HG03066 (cell line): ENCODE measurements at regions not wholly inside any gene's neighbourhood (a gene's known extent, or its start where the extent isn't known, plus 50 kb on each side); places are given as distances from the start of the nearest gene placed in this dataset.
"Not testable (repeated sequence)": the region's sequence is repeated elsewhere in the genome, so short reads cannot be mapped to it uniquely, and the experiment has no call there.

Experiments used
- ATAC-seq: cut with Tn5 transposase; IDR thresholded peaks from one replicate; pipeline ENCODE4 v1.9.1; 2021; ENCODE audit warnings: low read depth; ENCODE audit not compliant: unreplicated experiment

- ATAC-seq = no peak
Measured at GRCh38 chr16:79996321-79996720, 395.8 kb upstream of the MAF start.

- no peak for ATAC-seq
Measured at GRCh38 chr16:79995315-79995714, 394.8 kb upstream of the MAF start.

- ATAC-seq = no peak
Measured at GRCh38 chr16:79994418-79994817, 393.9 kb upstream of the MAF start.

DNA sequence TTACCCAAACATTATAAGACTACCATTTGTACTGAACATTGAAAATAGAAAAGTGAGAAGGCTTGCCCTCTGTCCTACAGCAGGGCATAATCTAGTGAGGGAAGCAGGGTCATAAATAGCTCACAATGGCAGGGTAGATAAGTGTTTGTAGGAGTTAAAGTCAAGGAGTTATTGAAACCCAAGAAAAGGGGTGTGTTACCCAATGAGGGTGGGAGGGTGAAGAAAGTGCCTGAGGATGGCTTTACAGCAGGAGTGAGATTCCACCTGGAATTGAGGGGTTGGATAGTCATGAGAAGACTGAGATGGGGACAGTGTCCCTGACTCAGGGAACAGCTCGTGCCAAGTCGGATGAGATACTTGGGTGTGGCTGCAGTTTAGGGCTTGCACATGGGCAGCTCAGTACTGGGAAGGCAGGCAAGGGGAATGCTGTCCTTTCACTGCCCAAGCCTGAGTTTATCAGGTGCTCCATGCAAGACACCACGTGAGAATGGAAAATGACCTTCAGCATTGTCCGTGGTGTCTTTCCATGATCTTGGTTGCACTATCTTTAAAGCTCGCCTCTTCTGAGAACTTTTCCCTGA is 393.2 kb upstream of the MAF start:
- no peak for ATAC-seq

GRCh38 chr16:79991969-79992368 is 391.4 kb upstream of the MAF start:
- ATAC-seq = no peak

DNA sequence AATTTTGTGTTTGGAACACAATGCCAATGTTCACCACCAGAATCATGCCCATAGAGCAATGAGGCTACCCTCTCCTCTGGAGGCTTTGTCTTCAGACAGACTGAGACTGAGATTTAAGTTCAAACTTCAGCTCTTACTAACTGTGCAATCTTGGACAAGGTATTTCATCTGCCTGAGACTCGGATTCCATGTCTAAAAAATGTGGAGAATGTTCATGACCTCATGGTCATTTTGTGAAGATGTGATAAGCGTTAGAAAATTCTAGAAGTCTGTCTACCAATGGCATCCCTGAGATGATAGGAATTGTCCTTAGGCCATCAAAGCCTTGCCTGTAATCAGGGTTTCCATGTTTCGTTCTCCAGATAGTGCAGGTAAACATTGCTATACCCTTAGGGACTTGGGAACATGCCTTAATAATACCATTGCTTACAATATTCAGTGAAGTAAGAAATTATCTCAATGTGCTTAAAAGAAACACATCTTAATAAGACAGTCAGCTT is 388.2 kb upstream of the MAF start:
- ATAC-seq = no peak

GRCh38 chr16:79988089-79988488 is 387.6 kb upstream of the MAF start:
- no peak for ATAC-seq

DNA sequence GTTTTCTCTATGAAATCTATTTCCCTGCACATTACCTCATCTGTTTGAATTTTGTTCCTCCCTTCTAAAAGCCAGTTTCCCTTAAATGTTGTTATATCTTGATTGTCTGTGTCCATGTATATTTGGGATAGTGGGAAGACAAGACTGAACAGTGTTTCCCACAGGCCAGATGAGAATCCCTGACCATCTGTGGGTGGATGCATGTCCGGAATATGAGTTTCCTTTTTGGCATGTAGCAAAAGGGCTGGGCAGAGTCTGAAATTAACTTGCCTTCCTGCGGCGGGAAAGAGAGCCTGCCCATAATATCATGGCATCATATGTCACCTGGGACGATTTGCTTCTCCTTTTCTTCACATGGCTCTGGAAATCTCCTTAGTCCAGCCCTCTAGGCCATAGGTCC is 385.8 kb upstream of the MAF start:
- no peak for ATAC-seq

DNA sequence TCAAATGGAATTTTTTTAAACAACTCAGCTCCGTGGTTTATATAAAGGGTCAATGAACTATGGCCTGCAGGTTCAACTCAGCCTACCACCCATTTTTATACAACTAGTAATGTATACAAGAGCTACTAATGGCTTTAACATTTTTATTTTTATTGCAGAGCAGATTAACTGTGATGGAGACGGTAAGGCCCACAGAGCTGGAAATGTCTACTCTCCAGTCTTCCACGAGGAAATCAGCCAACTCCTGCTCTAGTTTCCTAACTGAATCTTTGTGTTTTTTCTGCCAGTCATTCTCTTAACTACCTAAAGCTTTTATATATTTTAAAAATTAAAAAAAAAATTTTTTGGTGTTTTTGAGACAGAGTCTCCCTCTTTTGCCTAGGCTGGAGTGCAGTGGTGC is 385.1 kb upstream of the MAF start:
- ATAC-seq = no peak

DNA sequence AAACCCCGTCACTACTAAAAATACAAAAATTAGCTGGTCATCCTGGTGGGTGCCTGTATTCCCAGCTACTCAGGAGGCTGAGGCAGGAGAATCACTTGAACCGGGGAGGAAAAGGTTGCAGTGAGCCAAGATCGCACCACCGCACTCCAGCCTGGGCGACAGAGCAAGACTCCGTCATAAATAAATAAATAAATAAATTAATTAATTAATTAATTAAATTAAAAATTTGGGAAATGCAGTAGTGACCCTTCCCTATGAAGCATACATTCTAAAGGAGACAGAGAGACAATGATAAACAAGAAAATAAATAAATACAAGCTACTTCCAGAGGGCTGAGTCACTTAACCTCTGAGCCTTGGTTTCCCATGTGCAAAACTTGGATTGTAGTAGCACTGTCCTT is 383.6 kb upstream of the MAF start:
- ATAC-seq = not testable (repeated sequence)

- no peak for ATAC-seq
Measured at GRCh38 chr16:79982862-79983261, 382.3 kb upstream of the MAF start.

DNA sequence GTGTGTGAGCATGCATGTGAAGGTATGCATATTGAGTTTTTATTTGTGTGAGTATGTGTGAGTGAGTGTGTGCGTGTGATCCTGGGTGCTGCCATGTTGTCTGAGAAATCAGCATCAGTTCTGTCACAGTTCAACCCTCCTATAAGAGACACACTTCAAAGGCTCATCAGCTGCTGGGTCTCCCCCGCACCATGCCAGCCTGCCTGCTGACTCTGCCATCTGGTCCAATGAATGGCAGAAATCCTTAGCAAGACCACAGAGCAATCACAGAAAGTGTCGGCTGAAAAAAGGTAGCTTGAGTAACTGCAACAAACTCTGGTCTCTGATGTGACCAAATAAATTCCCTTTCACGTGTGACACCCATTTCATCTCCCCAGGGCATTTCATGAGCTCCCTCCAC is 381.8 kb upstream of the MAF start:
- ATAC-seq = no peak

DNA sequence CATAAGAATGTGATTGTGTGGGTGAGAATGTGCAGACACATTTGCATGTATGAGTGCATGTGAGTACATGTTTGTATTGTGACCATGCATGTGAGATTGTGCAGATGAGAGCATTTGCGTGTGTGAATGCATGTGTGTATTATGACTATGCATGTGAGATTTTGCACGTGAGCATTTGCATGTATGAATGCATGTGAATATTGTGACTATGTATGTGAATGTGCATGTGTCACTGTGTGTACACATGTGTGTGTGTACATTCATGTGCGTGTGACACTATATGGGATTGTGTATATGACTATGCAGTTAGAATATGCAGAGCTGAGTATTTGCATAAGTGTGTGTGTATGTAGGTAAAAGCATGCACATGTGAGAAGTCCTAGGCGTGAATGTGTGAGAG is 381.3 kb upstream of the MAF start:
- no peak for ATAC-seq

GRCh38 chr16:79980650-79981521 is 380.3 kb upstream of the MAF start:
- ATAC-seq = no peak

- no peak for ATAC-seq
Measured at GRCh38 chr16:79977940-79978836, 377.7 kb upstream of the MAF start.

DNA sequence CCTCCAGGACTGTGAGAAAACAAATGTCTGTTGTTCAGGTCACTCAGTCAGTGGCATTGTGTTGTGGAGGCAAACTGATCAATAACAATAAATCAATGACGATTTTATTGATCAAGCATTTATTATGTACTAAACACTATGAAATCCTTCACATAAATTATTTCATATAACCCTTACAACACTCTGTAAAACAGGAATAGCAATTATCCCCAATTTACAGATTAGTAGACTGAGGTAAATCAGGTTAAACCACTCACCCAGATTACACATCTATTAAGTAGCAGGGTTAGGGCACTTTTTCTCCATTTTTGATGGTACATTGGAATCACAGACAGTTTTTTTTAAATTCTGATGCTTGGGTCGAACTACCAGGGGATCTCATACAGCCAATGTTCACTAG is 372.8 kb upstream of the MAF start:
- ATAC-seq = no peak

GRCh38 chr16:79972053-79972704 is 371.6 kb upstream of the MAF start:
- no peak for ATAC-seq

GRCh38 chr16:79971237-79971572 is 370.7 kb upstream of the MAF start:
- ATAC-seq = no peak

DNA sequence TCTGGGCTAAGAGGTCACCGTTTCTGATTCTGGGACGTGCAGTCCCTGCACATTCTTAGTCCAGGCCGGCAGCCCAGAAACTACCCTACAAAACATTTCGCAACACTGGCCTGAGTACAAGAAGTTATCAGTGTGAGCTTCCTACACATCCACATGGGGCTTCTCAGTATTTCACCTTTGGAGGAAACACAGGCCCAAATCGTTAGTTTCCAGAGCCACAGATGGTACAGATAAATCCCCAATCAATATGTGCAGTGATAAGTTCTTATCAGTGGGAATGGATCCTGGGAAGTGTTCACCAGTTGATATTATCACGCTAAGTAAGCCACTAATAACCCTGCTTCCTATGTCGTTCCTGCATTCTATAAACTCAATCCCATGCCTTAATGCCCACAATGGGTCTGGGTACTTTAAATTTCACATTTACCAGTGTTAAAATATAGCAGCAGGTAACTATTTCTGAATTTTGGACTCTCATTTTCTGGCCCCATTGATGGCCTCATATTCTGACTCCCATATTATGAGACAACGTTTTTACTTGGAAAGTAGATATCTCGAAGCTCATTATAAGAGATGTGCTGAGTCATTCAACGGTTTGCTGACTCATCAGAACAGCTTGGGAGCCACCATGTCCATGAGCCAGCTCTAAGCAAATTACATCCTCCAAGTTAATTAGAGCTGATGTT is 370.2 kb upstream of the MAF start:
- no peak for ATAC-seq

DNA sequence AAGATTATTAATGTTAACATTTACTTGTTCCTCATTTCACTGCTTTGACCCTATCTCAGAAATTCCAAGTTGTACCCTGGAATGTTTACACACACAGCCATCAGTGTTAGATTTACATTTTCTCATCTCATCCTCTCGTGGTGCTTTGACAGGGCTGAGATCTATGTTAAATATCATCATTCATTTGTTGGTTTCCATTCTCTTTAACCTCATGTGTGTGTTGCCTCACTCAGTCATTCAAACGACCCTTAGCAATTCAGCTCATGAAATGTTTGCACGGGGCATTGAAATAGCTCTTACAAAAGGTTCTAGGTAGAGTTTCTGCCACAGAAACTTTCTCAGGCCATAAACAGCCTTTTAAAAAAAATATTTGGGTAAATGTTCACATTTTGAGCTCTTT is 369.6 kb upstream of the MAF start:
- no peak for ATAC-seq
